IMR-90 (cell line): ENCODE measurements at regions not wholly inside any gene's neighbourhood (a gene's known extent, or its start where the extent isn't known, plus 50 kb on each side); places are given as distances from the start of the nearest gene placed in this dataset.

ENCODE experiments used
- ATAC-seq: fragments of 200-7000 bp; cut with Tn5 transposase; 2 replicates; pipeline ENCODE4 v1.9.1; 2020; ENCODE audit warnings: low read depth, mild to moderate bottlenecking, moderate library complexity
- BruUV-seq: library from RNA; stranded (reverse); fragments of 400-500 nt; replicated peaks from 2 replicates; lab custom pipeline; 2021; lab: Mats Ljungman, UMichigan
- CTCF ChIA-PET: fragments of 300-600 bp; formaldehyde crosslinking; extraction: SDS; loops from one replicate; lab custom pipeline; 2021; ENCODE audit warnings: antibody characterized with exemption; lab: Yijun Ruan, JAX
- POLR2A ChIA-PET: fragments of 300-600 bp; sonication (Branson Sonifier 250); formaldehyde crosslinking; loops from one replicate; lab custom pipeline; 2022; ENCODE audit warnings: antibody characterized with exemption; ENCODE audit not compliant: unreplicated experiment; lab: Charles Lee
- DNase-seq: peaks from one replicate; pipeline ENCODE4 v3.0.0; 2013
- H2AFZ ChIP-seq: replicated peaks from 2 replicates; pipeline ENCODE3; 2013; ENCODE audit warnings: low read length, mild to moderate bottlenecking; ENCODE audit not compliant: poor library complexity
- H2AK5ac ChIP-seq: 2 replicates; pipeline ENCODE4 v1.6.1; 2013; ENCODE audit warnings: low read depth, low read length, inconsistent platforms
- H2AK9ac ChIP-seq: replicated peaks from 2 replicates; pipeline ENCODE3; 2013; ENCODE audit warnings: mild to moderate bottlenecking, low read depth, low read length, moderate library complexity; ENCODE audit not compliant: poor library complexity
- H2BK120ac ChIP-seq: 2 replicates; pipeline ENCODE4 v1.6.1; 2013; ENCODE audit warnings: low read depth, low read length, inconsistent platforms
- H2BK15ac ChIP-seq: 3 replicates; pipeline ENCODE4 v1.6.1; 2013; ENCODE audit warnings: low read depth, low read length, inconsistent platforms
- H2BK20ac ChIP-seq: 2 replicates; pipeline ENCODE4 v1.6.1; 2013; ENCODE audit warnings: low read depth, mild to moderate bottlenecking, inconsistent platforms, low read length, moderate library complexity
- H2BK5ac ChIP-seq: 2 replicates; pipeline ENCODE4 v1.6.1; 2013; ENCODE audit warnings: mild to moderate bottlenecking, low read depth, low read length, inconsistent platforms; ENCODE audit not compliant: poor library complexity, severe bottlenecking
- H3K14ac ChIP-seq: replicated peaks from 2 replicates; pipeline ENCODE4 v1.6.1; 2013; ENCODE audit warnings: low read depth, low read length, inconsistent platforms
- H3K18ac ChIP-seq: 2 replicates; pipeline ENCODE4 v1.6.1; 2013; ENCODE audit warnings: low read depth, low read length, control low read depth
- H3K23ac ChIP-seq: 2 replicates; pipeline ENCODE4 v1.6.1; 2013; ENCODE audit warnings: low read depth, low read length, inconsistent platforms
- H3K27ac ChIP-seq: 2 replicates; pipeline ENCODE4 v1.5.1; 2013; ENCODE audit warnings: mild to moderate bottlenecking, control low read depth, low read length; ENCODE audit not compliant: insufficient read depth
- H3K27me3 ChIP-seq: 2 replicates; pipeline ENCODE4 v1.6.1; 2013; ENCODE audit warnings: low read length; ENCODE audit not compliant: control insufficient read depth, insufficient read depth
- H3K36me3 ChIP-seq: 2 replicates; pipeline ENCODE4 v1.6.1; 2013; ENCODE audit warnings: low read length, mixed read lengths; ENCODE audit not compliant: control insufficient read depth, insufficient read depth
- H3K4ac ChIP-seq: 2 replicates; pipeline ENCODE4 v1.6.1; 2013; ENCODE audit warnings: low read depth, low read length, inconsistent platforms
- H3K4me1 ChIP-seq: 2 replicates; pipeline ENCODE4 v1.6.1; 2013; ENCODE audit warnings: low read length, mixed read lengths; ENCODE audit not compliant: control insufficient read depth, insufficient read depth
- H3K4me2 ChIP-seq: 2 replicates; pipeline ENCODE4 v1.6.1; 2013; ENCODE audit warnings: low read depth, mild to moderate bottlenecking, control low read depth, low read length, moderate library complexity
- H3K4me3 ChIP-seq: 2 replicates; pipeline ENCODE4 v1.5.1; 2013; ENCODE audit warnings: low read depth, mild to moderate bottlenecking, control low read depth, low read length, moderate library complexity; ENCODE audit not compliant: insufficient read depth
- H3K56ac ChIP-seq: 2 replicates; pipeline ENCODE4 v1.6.1; 2013; ENCODE audit warnings: low read length, inconsistent platforms; ENCODE audit not compliant: insufficient read depth; ENCODE audit errors: extremely low read depth
- H3K79me1 ChIP-seq, 2 experiments: 2 replicates each; pipeline ENCODE4 v1.6.1; 2013; ENCODE audit warnings: low read length in 2 of 2, inconsistent platforms in 1 of 2, low read depth in 1 of 2
- H3K9ac ChIP-seq: 2 replicates; pipeline ENCODE4 v1.6.1; 2013; ENCODE audit warnings: low read depth, low read length, control low read depth
- H3K9me1 ChIP-seq: 2 replicates; pipeline ENCODE4 v1.6.1; 2013; ENCODE audit warnings: low read length, inconsistent platforms; ENCODE audit not compliant: insufficient read depth
- H3K9me3 ChIP-seq: 2 replicates; pipeline ENCODE4 v1.6.1; 2013; ENCODE audit warnings: low read length; ENCODE audit not compliant: control insufficient read depth, insufficient read depth
- H4K20me1 ChIP-seq: 2 replicates; pipeline ENCODE4 v1.6.1; 2013; ENCODE audit warnings: low read length, inconsistent platforms; ENCODE audit not compliant: insufficient read depth
- H4K5ac ChIP-seq: 2 replicates; pipeline ENCODE4 v1.6.1; 2013; ENCODE audit warnings: mild to moderate bottlenecking, low read depth, low read length, control low read depth
- H4K8ac ChIP-seq, 2 experiments: 2 replicates each; pipeline ENCODE4 v1.6.1; 2013; ENCODE audit warnings: low read depth in 2 of 2, low read length in 2 of 2, control low read depth in 1 of 2, inconsistent platforms in 1 of 2
- H4K91ac ChIP-seq: 2 replicates; pipeline ENCODE4 v1.6.1; 2013; ENCODE audit warnings: low read depth, low read length, inconsistent platforms; ENCODE audit not compliant: insufficient read depth
- BHLHE40 ChIP-seq: fragments of 150-350 bp; IDR thresholded peaks from 2 replicates; pipeline ENCODE4 v1.6.1; 2016; ENCODE audit warnings: mild to moderate bottlenecking, low read depth, low read length
- CEBPB ChIP-seq: IDR thresholded peaks from 2 replicates; pipeline ENCODE4 v1.6.1; 2012; ENCODE audit warnings: low read depth, low read length, improper control_type of control experiment
- MAFK ChIP-seq: IDR thresholded peaks from 2 replicates; pipeline ENCODE4 v1.6.1; 2012; ENCODE audit warnings: low read depth, low read length, improper control_type of control experiment
- POLR2A ChIP-seq: IDR thresholded peaks from 2 replicates; pipeline ENCODE4 v1.6.1; 2012; ENCODE audit warnings: mild to moderate bottlenecking, low read depth, low read length
- WGBS, 2 experiments: methylation state at CpG; one replicate each; pipeline versions ENCODE4 v1.1.5 to v1.1.7; 2013; ENCODE audit warnings: missing lambda C conversion rate in 2 of 2; ENCODE audit not compliant: insufficient read length in 1 of 2; ENCODE audit errors: extremely low coverage in 2 of 2; 5-methylcytosine and 5-hydroxymethylcytosine counted together
- dilution Hi-C: fragments of 300-500 bp; cut with HindIII; formaldehyde crosslinking; loops from one replicate; pipeline ENCODE4 v1.14.3; 2018; ENCODE audit warnings: low sequenced_read_pairs; ENCODE audit not compliant: unreplicated experiment
- in situ Hi-C: fragments of 300-500 bp; cut with MboI; formaldehyde crosslinking; loops from 3 replicates; pipeline ENCODE4 v1.14.3; 2019; ENCODE audit warnings: low sequenced_read_pairs, inconsistent platforms, mixed read lengths
- intact Hi-C: fragments of 100-400 bp; cut with micrococcal nuclease; formaldehyde crosslinking; loops from 2 replicates; pipeline ENCODE4 v1.10.0; 2022
- TF ChIP-seq, protein P1 (sequence below): conservative IDR thresholded peaks from 2 replicates; pipeline ENCODE4 v1.5.1; 2012; ENCODE audit warnings: mild to moderate bottlenecking, low read depth, low read length, improper control_type of control experiment

DNA sequence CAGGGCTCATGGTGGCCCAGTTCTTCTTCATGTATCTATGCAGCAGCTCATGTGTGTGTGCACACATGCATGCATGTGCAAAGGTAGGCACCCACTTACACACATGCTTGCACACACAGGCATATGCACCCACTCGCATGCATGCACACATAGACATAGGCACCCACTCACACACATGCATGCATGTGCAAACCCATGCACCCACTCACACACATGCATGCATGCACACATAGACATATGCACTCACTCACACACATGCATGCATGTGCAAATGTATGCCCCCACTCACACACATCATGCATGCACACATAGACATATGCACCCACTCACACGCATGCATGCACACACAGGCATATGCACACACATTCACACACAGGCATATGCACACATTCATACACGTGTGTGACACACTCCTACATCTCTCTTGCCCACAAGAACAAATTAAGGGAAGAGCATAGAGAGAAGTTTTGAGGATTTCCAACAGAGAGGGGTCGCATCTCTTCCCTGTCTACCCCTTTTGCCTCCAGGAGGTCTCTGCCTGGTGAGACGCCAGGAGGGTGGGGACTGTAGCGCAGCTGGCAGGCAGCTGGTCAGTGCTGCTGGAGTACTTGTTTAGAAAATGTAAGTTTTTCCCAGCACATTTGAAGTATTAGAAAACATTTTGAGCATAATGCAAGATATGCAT, 63.9 kb upstream of the ARHGEF7 start:
- Histone ChIP-seq H3K23ac (no peak overlapping the region), H3K79me1 (no peaks in the 10 kb centered on the region), H3K4ac (no peak overlapping the region), H2BK20ac (no peak overlapping the region), H3K4me2 (no peak overlapping the region), H2AFZ (peak overlapping the region; percentile 67), H3K14ac (no peak overlapping the region), H2BK5ac (no peak overlapping the region), H4K8ac (no peak overlapping the region), H3K4me1 (peaks cover 8% of the 10 kb centered on the region), H3K9ac (no peak overlapping the region), H3K18ac (no peak overlapping the region), H3K9me3 (no peaks in the 10 kb centered on the region), H2BK15ac (no peak overlapping the region), H3K36me3 (no peaks in the 10 kb centered on the region), H3K9me1 (0 out of 2 replicates have a peak, but pooled peaks cover 2% of the 10 kb centered on the region), H3K56ac (no peak overlapping the region), H2AK5ac (no peak overlapping the region), H4K5ac (no peak overlapping the region), H2AK9ac (peak overlapping the region; percentile 39), H3K27ac (no peak overlapping the region), H3K27me3 (peaks cover 2% of the 10 kb centered on the region; the same call in 1 of the 2 replicates), H4K20me1 (no peaks in the 10 kb centered on the region), H4K91ac (no peak overlapping the region), H3K4me3 (no peak overlapping the region), H2BK120ac (no peak overlapping the region)
- intact Hi-C loops (loop anchor here (5.0 kb wide), 3 partner anchors 179 to 459 kb away; no protein-coding TSS in a partner anchor), dilution Hi-C loops (no loop called here), in situ Hi-C loops (loop anchor here (10.0 kb wide), 1 partner anchor 106 kb away; no protein-coding TSS in a partner anchor)
- POLR2A ChIA-PET = no interaction called here
- CTCF ChIA-PET = no interaction called here
- 100% methylated on average over 1 of the region's 6 CpGs; no CpG with 5 or more reads in 1 of the 2 experiments for WGBS, 2 experiments
- TF ChIP-seq, protein P1, sequence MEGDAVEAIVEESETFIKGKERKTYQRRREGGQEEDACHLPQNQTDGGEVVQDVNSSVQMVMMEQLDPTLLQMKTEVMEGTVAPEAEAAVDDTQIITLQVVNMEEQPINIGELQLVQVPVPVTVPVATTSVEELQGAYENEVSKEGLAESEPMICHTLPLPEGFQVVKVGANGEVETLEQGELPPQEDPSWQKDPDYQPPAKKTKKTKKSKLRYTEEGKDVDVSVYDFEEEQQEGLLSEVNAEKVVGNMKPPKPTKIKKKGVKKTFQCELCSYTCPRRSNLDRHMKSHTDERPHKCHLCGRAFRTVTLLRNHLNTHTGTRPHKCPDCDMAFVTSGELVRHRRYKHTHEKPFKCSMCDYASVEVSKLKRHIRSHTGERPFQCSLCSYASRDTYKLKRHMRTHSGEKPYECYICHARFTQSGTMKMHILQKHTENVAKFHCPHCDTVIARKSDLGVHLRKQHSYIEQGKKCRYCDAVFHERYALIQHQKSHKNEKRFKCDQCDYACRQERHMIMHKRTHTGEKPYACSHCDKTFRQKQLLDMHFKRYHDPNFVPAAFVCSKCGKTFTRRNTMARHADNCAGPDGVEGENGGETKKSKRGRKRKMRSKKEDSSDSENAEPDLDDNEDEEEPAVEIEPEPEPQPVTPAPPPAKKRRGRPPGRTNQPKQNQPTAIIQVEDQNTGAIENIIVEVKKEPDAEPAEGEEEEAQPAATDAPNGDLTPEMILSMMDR = no peak
- TF ChIP-seq MAFK (no peak), CEBPB (no peak), POLR2A (no peak), BHLHE40 (no peak)
- no TSS peak for BruUV-seq
- ATAC-seq = no peak
- no peak for DNase-seq
